GM19395 (cell line): ENCODE measurements at regions not wholly inside any gene's neighbourhood (a gene's known extent, or its start where the extent isn't known, plus 50 kb on each side); places are given as distances from the start of the nearest gene placed in this dataset.
"Not testable (repeated sequence)": the region's sequence is repeated elsewhere in the genome, so short reads cannot be mapped to it uniquely, and the experiment has no call there.

ENCODE experiments used
- ATAC-seq: cut with Tn5 transposase; IDR thresholded peaks from one replicate; pipeline ENCODE4 v1.9.1; 2021; ENCODE audit warnings: mild to moderate bottlenecking, moderate library complexity; ENCODE audit not compliant: unreplicated experiment

DNA sequence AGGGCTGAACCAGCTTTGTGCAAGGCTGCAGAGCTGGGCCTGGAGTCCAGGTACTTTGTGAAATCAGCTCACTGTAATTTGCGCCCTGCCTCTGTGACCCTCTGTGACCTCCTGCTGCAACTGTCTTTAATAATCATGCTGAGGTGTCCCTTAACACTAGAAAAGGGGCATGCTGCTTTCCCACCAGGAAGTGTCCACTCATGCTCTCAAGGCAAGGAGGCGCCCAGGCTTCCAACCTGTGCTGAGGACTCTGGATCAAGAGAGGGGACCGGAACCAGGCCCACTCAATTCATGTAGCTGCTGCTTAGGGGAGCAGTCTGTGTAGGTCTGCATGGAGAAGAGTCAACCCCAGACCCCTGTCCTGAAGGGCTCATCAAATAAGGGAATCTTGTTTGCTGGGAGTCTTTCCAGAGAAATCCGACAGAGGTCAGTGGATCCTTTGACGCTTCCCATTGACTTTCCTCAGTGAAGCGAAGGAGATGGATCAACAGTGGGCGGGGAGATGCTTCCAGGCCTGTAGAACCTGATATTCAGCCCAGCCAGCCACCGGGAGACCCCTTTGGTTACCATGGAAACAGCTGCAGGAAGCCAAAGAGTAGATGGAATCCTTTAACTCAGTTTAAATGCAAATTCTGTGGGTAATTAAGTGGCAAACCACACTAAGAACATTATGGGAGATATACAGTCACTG lies 945.9 kb downstream of the GRID1 start:
- ATAC-seq = no peak

DNA sequence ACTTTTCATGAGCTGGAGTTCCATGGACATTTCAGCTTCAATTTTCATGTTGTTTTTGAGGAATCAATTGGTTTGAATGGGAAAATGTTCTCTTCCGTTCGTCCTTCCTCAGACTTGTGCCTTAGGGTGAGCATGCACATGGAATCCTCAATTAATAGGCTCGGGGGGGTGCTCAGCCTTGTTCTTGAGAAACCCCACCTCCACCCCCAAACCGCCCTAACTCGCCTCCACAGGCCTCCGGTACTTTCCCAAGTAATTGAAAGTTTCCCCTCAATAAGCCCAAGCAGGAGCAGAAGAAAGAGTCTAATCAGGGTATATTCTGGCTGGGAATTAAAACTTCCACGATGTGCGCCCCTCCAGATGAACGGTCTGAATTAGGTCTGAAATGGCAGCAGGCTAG lies 945.2 kb downstream of the GRID1 start:
- no peak for ATAC-seq

DNA sequence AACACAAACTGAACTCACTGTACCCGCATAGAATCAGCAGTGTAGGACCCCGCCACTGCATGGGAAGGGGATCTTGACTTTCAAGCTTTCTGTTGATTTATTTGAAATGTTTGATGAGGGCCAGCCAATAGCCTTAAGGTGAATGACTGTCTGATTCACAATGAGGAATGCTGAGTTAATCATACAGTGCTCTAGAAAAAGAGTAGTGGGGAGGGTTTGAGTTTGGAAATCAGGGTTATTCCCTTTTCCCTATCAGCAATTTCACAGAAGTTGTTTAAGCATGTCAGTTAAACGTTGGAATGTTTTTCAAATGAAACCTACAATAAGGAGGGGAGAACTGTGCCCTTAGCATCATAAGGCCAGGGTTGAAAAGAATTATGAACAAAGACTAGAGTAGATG lies 937.5 kb downstream of the GRID1 start:
- no peak for ATAC-seq

DNA sequence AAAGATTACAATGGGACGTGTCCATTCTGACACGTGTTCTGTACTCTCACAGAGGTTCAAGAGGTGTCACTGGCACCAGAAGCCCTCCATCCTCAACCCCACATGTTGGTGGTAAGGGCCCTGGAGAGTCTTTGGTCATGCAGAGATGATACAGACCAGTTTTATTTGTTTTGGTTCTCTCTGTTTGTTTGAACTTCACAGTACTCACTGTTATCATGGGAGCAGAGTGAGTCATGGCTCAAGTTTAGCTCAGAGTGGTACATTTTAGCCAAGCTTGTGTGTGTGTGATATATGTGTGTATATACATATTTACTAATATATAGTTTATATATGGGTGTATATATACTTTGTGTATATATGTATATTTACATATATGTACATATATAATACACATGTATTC lies 935.6 kb downstream of the GRID1 start:
- no peak for ATAC-seq

DNA sequence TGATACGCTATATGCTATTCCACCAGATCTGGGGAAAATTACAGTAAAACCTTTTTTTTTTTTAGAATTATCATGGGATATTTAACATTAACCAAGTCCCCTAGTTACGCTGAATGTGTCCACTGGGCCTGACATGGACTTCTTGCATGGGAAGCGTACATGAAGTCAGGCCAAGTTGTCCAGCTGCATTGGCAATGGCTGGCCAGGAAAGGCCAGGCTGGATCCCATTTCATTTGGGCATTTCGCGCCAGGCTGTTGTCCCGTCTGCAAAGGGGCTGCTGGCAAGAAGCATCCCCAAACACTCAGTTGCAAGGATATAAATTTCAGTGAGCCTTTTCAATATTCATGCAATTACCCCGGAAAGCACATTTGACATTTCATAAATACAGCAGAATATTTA lies 933.3 kb downstream of the GRID1 start:
- ATAC-seq = no peak

DNA sequence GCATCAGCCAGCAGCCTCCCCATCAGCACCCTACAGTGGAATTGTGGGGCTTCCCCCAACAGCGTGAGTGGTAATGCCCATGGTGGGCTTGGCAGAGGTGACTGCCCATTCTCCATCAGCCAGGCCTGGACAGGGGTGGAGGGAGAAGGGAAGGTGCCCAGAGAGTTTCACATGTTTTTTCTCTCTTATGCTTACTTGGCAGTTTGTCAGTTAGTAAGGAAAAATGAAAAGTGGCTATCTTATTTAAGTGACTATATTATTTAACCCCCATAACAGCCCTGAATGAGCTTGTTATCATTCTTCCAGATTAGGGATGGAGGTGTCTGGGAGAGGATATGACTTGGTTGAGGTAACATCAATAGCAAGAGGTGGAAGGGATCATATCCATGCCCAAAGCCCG lies 921.7 kb downstream of the GRID1 start:
- ATAC-seq = no peak

DNA sequence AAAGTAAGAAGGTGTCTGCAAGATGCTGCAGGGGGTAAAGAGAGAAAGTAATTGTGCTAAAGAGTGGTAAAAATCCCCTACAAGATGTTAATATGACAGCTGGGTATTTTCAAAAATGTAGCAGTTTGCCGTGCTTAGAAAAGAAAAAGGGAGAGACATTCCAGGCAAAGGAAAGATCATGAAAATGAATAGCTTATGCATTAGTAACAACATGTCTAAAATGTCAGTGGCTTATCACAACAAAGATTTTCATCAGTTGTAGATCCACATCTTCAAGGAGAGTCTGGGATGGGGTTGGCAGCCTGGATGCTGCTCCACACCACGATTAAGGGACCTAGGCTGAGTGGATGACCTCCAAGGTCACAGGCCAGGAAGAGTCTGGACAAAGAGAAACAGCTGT lies 920.9 kb downstream of the GRID1 start:
- no peak for ATAC-seq

DNA sequence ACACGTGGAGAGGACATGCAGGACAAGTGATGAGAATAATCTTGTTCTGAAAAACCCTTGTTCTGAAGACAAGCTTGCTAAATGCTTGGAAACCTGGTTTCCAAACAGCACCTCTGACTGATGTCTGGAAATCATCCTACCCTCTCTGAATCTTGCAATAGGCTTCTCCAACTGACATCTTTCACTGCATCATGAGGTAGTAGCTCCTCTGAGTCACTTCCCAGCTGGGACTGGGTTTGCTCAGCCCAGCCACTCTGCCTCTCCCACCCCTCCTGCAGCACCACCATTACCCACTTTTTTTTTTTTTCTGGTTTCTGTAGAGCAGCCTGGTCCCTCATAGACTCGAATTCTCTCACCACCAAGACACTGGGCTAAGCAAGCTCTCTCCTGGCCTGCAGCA lies 919.8 kb downstream of the GRID1 start:
- no peak for ATAC-seq

DNA sequence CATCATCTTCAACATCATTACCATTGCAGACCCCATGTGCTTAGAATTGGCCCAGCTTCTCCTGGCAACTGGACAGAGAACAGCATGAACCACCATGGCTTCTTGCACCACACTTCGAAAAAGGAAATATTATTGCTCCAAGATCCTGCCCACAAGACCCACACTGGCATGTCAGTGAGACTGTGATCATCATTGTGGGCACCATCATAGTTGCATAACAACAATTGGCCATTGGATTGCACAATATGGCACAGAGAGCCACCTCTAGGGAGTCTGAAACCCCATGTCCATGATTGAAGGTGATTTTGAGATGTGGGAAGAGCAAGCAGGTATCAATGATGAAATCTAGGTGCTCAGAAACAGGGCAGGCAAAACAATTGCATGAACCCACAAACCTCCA lies 918.9 kb downstream of the GRID1 start:
- no peak for ATAC-seq

DNA sequence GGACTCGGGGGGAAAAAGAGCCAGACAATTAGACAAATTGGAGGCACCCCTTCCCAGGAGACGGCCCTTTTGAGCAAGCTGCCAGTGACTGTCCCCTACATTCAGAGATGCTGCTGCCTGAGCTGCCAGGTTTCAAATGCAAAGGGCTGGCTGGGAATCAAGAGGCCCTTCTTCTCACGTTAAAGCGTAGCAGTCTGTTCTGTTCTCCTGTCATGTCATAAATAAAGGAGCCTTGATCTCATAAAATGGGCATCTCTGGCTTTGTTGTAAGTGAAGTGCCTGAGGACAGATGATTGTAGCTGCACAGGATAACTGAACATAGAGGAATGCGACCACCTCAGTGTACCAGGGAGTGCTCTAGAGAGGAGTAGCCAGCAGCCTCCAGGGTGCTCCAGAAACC lies 917.9 kb downstream of the GRID1 start:
- ATAC-seq = no peak

DNA sequence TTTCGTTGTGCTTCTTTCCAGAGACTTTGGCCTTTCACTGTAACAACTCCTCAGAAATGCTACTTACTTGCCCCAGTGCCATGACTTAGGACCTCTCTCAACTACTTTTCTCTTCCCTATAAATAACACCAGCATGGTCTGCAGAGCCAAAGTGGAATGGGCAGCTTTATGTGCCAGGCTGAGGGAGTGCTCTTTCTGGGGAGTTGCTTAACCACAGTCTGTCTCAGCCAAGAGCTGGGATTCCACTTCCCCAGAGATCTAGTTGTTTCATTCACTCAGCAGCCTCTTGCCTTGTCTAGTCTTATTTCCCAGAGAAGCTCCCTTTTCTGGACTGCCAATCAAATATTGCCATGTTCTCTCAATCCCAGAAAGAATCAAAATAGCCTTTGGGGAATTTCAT lies 912.2 kb downstream of the GRID1 start:
- no peak for ATAC-seq

DNA sequence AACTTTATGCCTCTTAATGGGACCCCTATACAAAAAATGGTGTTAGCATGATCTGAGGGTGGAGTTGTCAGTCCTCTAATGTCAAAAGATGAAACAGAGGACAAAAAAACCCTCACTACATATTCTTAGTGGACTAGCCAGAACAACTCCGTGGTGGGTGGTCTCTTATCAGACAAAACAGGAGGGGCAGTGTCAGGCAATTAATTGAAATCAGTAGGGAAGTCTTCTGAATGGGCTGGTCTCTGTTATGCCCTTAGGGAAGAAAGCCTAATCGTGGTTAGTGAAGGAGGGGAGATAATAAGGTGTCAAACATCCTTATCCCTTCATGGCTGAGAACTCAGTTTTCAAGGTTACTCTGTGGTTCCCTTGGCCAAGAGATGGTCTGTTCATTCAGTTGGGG lies 909.4 kb downstream of the GRID1 start:
- ATAC-seq = no peak

DNA sequence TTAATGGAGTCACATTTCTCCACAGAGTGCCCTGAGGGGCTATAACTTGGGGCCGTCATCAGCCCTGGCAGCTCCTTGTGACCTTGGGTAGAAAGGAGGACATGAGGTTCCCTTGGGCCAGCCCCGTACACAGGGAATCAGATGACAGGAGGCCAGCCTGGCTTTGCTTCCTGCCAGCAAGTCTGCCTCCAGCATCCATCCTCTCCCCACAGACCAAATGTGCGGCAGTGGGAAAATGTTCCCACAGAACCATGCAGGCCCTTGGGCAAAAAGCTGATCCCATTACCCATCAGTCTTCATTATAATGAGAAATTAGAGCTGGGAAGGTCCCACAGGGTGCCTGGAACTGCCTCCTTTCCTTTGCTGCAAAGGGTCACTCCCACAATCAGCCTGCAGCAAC lies 908.3 kb downstream of the GRID1 start:
- ATAC-seq = no peak

DNA sequence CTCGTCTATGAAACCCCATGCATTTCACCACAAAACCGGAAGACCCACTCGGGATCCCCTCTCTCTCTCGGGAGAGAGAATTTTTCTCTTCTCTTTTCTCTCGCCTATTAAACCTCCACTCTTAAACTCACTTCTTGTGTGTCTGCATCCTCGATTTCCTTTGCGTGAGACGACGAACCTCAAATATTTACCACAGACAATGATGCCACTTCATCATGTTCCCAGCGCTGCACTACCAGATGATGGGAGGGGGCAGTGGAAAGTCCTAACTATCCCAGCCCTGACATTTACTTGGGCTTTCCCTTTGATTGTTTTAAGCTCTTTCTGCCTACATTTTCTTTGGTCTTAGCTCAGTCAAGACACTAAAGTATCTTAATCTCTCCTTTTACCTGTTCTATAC lies 906.7 kb downstream of the GRID1 start:
- no peak for ATAC-seq

DNA sequence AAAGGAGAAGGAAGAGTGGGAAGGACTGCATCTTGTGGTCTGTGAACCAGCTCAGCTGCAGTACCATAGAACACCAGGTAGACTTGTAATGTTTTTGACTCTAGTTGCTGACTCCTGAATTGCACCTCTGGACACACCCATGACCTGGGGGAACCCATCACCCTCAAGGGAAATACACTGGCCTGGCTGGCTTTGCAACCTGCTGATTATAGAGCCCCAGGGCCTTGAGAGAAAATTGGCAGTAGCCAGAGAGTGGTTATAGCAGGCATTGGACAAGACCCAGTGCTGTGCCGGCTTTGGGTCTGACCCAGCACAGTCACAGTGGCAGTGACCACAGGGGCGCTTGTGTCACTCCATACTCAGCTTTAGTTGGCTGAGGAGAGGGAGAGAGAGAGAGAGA lies 902.3 kb downstream of the GRID1 start:
- ATAC-seq = no peak

DNA sequence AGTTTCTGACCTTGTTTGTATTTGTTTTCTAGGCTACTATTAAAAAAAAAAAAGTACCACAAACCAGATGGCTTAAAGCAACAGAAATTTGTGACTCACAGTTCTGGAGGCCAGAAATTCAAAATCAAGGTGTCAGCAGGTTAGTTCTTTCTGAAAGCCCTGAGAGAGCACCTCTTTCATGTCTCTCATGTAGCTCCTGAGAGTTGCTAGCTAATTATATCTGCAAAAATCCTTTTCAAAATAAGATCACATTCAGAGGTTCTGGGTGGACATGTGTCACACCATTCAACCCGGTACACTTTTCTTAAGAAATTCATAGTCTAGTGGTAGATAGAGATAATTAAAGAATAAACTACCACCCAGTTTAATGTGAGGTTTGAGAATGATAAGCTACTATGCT lies 888.6 kb downstream of the GRID1 start:
- no peak for ATAC-seq

DNA sequence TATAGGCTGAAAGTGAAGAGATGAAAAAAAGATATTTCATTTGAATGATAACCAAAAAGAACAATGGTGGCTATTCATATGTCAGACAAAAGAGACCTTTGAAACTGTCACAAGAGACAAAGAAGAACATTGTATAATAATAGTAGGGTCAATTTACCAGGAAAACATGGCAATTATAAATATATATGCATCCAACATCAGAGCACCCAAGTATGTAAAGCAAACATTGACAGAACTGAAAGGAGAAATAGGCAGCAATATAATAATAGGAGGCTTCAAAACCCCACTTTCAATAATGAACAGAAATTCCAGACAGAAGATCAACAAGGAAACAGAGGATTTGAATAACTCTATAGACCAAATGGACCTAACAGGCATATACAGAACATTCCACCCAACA lies 876.2 kb downstream of the GRID1 start:
- ATAC-seq = no peak

DNA sequence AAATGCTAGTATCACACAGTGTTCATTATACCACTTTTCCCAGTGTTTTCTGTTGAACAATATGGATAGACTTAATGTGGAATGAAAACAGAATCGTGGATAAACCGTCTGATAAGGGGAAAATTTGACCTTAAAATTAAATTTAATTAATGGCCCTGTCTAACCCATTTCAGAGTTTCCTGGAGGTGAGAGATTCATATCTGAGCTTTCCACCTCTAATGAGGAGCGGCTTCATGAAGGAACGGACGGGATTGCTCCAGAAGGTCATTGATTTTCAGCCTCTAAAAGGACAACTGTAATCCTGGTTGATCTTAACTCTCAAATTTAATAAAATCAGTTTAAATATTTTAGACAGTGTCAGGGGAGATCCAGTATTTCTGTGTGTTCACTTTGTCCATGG lies 874.9 kb downstream of the GRID1 start:
- no peak for ATAC-seq

DNA sequence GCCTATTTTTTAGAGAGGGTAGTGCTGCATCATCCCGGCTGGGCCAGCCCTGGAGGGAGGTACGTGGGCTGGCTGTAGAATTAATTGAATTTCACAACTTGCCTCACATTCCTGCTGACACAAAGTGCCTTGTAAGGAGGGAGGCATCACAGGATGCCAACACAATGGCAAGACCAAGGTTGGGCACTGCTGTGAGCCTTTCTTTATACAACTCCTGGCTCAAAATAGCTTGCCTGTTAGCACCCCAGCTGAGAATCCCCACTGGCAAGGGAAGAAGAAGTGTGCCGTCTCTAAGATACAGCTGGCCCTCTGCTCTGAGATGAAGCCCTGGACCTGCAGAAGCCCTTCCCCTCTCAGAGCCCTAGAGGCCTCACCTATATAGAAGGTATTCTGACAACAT lies 873.9 kb downstream of the GRID1 start:
- no peak for ATAC-seq

DNA sequence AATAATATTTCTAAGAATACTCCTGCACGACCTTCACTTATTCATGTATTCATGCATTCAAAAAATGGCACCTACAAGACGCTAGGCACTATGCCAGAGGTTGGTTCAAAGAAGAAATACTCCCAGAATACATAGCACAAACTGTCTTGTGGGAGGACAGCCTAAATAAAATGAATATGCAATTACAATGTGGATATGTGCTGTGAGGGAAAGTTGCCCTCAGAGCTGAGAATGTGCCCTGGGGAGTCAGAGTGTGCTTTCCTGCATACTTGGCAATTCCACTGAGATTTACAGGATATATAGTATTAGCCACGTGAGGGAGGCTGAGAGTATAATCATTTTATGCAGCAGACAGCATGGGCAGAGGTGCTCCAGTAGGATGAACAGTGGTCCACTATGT lies 872.9 kb downstream of the GRID1 start:
- no peak for ATAC-seq

DNA sequence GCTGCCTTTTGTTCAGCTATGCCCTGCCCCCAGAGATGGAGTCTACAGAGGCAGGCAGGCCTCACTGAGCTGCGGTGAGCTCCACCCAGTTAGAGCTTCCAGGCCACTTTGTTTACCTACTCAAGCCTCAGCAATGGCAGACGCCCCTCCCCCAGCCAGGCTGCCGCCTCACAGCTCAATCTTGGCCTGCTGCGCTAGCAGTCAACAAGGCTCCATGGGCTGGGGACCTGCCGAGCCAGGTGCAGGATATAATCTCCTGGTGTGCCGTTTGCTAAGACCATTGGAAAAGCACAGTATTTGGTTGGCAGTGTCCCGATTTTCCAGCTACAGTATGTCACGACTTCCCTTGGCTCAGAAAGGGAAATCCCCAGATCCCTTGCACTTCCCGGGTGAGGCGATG lies 862.0 kb downstream of the GRID1 start:
- ATAC-seq = not testable (repeated sequence)

DNA sequence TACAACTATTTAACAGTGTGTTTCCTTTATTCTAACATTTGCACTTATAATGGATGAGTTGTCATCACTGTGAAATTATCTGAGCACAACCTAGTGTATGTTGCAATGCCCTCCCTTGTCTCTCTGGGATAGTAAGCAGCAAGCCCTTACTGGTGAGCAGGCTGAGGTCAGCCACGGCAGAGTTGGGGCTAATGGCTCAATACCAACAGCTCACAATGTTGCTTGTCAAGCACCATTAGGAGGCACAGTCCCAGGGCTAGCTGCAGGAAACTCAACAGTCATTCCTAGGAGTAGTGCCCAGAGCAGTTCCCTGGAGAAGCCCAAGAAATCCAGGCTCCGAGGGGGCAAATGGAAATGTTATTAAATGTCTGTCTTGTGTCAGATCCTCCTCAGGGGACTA lies 858.4 kb downstream of the GRID1 start:
- no peak for ATAC-seq

DNA sequence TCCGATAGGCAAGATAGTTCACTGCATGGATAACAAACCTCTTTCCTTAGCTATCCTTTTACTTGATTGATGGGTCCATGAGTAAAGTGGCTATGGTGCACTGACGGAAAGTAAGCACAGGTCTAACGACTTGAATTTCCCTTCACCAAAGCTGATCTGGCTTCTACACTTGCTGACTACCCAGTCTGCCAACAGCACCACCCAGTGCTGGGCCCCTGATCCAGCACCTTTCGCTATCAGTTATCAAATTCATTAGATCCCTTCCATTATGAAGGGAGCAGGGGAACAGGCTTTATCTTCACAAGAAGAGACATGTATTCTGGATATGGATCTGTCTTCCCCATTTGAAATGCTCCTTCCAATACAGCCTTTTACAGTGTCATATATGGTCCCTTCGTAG lies 855.9 kb downstream of the GRID1 start:
- no peak for ATAC-seq

DNA sequence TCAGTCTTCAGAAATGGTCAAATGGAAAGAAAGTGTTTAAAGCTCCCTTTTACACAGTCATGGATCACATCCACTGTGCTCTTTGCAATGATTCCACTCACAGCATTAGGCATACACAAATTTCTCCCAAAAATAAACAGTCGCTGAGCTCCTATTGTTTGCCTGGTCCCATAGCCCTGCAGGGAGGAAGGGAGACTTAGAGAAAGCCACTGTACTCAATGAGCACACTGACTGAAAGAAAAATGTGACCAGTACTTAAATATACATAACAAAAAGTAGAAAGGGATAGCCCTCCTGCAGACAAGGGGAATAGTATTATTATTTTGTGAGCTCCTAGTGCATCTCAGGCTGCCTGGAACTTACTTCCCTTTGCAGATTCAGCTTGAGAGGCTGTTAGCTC lies 853.2 kb downstream of the GRID1 start:
- no peak for ATAC-seq
